ENCODE measurements at regions not wholly inside any gene's neighbourhood (a gene's known extent, or its start where the extent isn't known, plus 50 kb on each side); places are given as distances from the start of the nearest gene placed in this dataset.

GRCh38 chr4:63851496-63851895, 557.8 kb downstream of the TECRL start (continued):
- TF ChIP-seq, protein P1, sequence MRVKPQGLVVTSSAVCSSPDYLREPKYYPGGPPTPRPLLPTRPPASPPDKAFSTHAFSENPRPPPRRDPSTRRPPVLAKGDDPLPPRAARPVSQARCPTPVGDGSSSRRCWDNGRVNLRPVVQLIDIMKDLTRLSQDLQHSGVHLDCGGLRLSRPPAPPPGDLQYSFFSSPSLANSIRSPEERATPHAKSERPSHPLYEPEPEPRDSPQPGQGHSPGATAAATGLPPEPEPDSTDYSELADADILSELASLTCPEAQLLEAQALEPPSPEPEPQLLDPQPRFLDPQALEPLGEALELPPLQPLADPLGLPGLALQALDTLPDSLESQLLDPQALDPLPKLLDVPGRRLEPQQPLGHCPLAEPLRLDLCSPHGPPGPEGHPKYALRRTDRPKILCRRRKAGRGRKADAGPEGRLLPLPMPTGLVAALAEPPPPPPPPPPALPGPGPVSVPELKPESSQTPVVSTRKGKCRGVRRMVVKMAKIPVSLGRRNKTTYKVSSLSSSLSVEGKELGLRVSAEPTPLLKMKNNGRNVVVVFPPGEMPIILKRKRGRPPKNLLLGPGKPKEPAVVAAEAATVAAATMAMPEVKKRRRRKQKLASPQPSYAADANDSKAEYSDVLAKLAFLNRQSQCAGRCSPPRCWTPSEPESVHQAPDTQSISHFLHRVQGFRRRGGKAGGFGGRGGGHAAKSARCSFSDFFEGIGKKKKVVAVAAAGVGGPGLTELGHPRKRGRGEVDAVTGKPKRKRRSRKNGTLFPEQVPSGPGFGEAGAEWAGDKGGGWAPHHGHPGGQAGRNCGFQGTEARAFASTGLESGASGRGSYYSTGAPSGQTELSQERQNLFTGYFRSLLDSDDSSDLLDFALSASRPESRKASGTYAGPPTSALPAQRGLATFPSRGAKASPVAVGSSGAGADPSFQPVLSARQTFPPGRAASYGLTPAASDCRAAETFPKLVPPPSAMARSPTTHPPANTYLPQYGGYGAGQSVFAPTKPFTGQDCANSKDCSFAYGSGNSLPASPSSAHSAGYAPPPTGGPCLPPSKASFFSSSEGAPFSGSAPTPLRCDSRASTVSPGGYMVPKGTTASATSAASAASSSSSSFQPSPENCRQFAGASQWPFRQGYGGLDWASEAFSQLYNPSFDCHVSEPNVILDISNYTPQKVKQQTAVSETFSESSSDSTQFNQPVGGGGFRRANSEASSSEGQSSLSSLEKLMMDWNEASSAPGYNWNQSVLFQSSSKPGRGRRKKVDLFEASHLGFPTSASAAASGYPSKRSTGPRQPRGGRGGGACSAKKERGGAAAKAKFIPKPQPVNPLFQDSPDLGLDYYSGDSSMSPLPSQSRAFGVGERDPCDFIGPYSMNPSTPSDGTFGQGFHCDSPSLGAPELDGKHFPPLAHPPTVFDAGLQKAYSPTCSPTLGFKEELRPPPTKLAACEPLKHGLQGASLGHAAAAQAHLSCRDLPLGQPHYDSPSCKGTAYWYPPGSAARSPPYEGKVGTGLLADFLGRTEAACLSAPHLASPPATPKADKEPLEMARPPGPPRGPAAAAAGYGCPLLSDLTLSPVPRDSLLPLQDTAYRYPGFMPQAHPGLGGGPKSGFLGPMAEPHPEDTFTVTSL (CRISPR knock-in tag; IDR thresholded peaks at IDR 0.05; ENCODE audit: borderline replicate concordance): no peak

DNA sequence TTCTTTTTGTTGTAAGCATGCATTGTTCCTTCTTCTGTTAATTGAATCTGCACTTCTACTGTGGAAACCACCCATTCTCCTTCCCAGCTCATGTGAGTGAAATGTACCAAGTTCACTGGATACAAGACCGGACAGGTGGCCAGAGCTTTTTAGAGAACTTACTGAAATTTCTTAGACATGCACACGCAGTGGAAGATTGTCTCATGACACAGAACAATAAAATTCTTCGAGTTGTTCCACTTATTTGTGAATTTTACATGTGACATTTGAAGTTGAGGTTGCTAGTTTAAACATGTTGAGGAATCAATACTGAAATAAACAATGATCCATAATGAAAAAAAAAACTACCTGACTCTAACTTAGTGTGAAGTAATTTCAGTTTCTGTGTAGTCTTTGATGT, 568.0 kb downstream of the TECRL start:
- no peaks in the 10 kb centered on the region for H3K36me3 ChIP-seq (replicated peaks in 1 of 2; ENCODE audit: control insufficient read depth in 1 of 2, insufficient read depth in 2 of 2, low read length in 2 of 2)
- H3K27ac ChIP-seq (ENCODE audit: extremely low read length, insufficient read depth, low read length): no peak overlapping the region
- FAIRE-seq: no peak
- no peaks in the 10 kb centered on the region for H3K4me1 ChIP-seq (ENCODE audit: insufficient read depth, low read length)
- H3K9ac ChIP-seq (ENCODE audit: insufficient read depth, low read depth, low read length): no peak overlapping the region
- 2% methylated on average over 3 of the region's 3 CpGs for WGBS (ENCODE audit: low lambda C conversion rate)
- no peak overlapping the region for H3K4me2 ChIP-seq (ENCODE audit: low read depth, low read length)
- intact Hi-C loops (cut with micrococcal nuclease; ENCODE audit: unreplicated experiment): no loop called here
- CTCF ChIA-PET (ENCODE audit: low intra/inter-chr PET ratio, low total read pairs): no interaction called here
- POLR2A ChIA-PET: no interaction called here
- no peak for ATAC-seq
- no TSS peak for BruUV-seq (replicated peaks)
- no peak overlapping the region for H2AFZ ChIP-seq (ENCODE audit: low read length)
- in situ Hi-C loops (cut with HindIII; ENCODE audit: extremely low pct_ligation_motif_present, low pct_unique_long_range_greater_than_20kb): no loop called here
- no peaks in the 10 kb centered on the region for H4K20me1 ChIP-seq (ENCODE audit: insufficient read depth, low read length)
- no peaks in the 10 kb centered on the region for H3K27me3 ChIP-seq (ENCODE audit: control insufficient read depth in 1 of 2, insufficient read depth in 2 of 2, low read length in 2 of 2)
- H3K9me3 ChIP-seq (ENCODE audit: low read length): no peaks in the 10 kb centered on the region
- no peaks in the 10 kb centered on the region for H3K79me2 ChIP-seq (ENCODE audit: insufficient read depth, low read length)
- no peak for DNase-seq (ENCODE audit: low spot score)
- TF ChIP-seq SNAI1 (CRISPR knock-in tag; IDR thresholded peaks at IDR 0.05; ENCODE audit: borderline replicate concordance) (no peak), ZFP82 (CRISPR knock-in tag; IDR thresholded peaks at IDR 0.05; ENCODE audit: borderline replicate concordance) (no peak), KDM1A (CRISPR knock-in tag; IDR thresholded peaks at IDR 0.05) (no peak), IRF2 (CRISPR knock-in tag; IDR thresholded peaks at IDR 0.05) (no peak), XBP1 (CRISPR knock-in tag; IDR thresholded peaks at IDR 0.05) (no peak), FIP1L1 (IDR thresholded peaks at IDR 0.05; ENCODE audit: borderline replicate concordance, insufficient read depth, low read depth, low read length) (no peak), CBX1 (IDR thresholded peaks at IDR 0.05; ENCODE audit: low read depth) (no peak), TCF7L2 (IDR thresholded peaks at IDR 0.05; ENCODE audit: low read depth, low read length) (no peak), ZNF567 (CRISPR knock-in tag; IDR thresholded peaks at IDR 0.05; ENCODE audit: borderline replicate concordance) (no peak), ZNF160 (CRISPR knock-in tag; IDR thresholded peaks at IDR 0.05) (no peak), REXO4 (CRISPR knock-in tag; IDR thresholded peaks at IDR 0.05; ENCODE audit: borderline replicate concordance) (no peak)
- TF ChIP-seq, protein P2, sequence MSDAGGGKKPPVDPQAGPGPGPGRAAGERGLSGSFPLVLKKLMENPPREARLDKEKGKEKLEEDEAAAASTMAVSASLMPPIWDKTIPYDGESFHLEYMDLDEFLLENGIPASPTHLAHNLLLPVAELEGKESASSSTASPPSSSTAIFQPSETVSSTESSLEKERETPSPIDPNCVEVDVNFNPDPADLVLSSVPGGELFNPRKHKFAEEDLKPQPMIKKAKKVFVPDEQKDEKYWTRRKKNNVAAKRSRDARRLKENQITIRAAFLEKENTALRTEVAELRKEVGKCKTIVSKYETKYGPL (CRISPR knock-in tag; IDR thresholded peaks at IDR 0.05): no peak
- no peak overlapping the region for H3K4me3 ChIP-seq (replicated peaks in 1 of 3; ENCODE audit: insufficient read depth in 1 of 3, low read depth in 2 of 3, low read length in 3 of 3)

Measured in HepG2 (cell line).